ENCODE measurements at regions not wholly inside any gene's neighbourhood (a gene's known extent, or its start where the extent isn't known, plus 50 kb on each side); places are given as distances from the start of the nearest gene placed in this dataset.

DNA sequence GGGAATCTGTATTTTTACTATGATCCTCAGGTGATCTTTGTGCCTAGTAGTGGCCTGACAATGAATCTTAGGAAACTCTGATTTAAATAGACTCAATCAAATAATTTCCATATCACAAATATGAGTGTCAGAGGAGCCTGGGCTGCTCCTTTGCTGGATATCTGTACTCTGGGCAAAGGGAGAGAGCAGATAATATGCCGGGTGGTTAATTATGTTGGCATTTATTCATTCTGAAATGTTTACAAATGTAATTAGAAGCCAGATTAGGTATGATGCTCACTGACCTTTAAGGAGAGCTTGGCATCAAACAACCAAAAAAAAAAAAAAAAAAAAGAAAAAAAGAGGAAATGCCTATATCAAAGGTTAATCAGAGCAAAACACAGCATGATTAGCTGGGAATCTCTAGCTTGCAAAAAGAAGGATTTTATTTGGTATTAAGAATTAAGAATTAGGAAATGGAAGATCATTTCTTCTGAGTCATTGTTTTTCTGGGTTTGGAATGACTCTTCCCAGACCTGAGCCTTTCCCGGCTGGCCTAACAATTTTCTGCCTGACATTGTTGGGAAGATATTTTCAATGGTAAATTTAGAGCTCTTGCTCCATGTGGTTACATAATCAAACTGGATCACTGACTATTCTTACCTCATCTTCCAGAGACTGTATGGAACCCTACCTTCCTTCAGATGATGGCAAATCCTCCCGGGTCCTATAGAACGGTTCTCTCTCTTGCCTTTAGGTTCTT lies 365.3 kb downstream of the REEP3 start:
- DNase-seq, result no peak
- Histone ChIP-seq H3K27me3 (ENCODE audit: insufficient read depth, low read depth, severe bottlenecking) (no peaks in the 10 kb centered on the region), H3K9me3 (ENCODE audit: severe bottlenecking) (peaks cover 3% of the 10 kb centered on the region), H3K36me3 (no peaks in the 10 kb centered on the region), H3K4me3 (ENCODE audit: low read depth, low read length) (no peak overlapping the region), H3K27ac (no peak overlapping the region)
- TF ChIP-seq, protein P1, sequence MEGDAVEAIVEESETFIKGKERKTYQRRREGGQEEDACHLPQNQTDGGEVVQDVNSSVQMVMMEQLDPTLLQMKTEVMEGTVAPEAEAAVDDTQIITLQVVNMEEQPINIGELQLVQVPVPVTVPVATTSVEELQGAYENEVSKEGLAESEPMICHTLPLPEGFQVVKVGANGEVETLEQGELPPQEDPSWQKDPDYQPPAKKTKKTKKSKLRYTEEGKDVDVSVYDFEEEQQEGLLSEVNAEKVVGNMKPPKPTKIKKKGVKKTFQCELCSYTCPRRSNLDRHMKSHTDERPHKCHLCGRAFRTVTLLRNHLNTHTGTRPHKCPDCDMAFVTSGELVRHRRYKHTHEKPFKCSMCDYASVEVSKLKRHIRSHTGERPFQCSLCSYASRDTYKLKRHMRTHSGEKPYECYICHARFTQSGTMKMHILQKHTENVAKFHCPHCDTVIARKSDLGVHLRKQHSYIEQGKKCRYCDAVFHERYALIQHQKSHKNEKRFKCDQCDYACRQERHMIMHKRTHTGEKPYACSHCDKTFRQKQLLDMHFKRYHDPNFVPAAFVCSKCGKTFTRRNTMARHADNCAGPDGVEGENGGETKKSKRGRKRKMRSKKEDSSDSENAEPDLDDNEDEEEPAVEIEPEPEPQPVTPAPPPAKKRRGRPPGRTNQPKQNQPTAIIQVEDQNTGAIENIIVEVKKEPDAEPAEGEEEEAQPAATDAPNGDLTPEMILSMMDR (IDR thresholded peaks at IDR 0.05; ENCODE audit: low read depth, low read length), result no peak

DNA sequence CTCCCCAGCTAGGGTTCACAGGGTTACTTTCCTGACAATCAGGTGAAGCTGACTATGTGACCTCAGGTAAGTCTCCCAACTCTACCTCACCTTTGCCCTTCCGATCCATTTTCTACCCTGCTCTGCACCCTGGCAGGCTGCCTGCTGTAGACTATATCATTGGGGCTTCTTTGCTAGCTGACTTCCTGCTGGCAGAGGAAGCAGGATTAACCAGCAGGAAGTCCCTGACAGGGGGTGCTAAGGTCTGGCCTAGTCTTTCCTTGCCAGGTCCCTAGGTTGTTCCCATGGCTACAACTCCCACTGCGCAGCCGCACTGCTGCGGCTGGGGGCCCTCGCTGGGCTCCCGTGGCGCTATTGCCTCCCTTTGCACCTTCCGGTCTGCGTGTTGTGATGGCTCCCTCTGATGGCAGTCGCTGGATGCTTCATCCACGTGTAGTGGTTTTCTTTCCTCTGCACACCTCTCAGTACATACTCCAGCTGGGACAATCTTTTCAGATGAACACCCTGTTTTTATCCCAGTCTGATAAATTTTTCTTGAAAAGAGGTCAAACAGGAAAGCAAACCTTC lies 365.9 kb downstream of the REEP3 start:
- Histone ChIP-seq H3K4me3 (ENCODE audit: low read depth, low read length) (no peak overlapping the region), H3K27me3 (ENCODE audit: insufficient read depth, low read depth, severe bottlenecking) (no peaks in the 10 kb centered on the region), H3K36me3 (no peaks in the 10 kb centered on the region), H3K9me3 (ENCODE audit: severe bottlenecking) (peaks cover 3% of the 10 kb centered on the region), H3K27ac (no peak overlapping the region)
- TF ChIP-seq, protein P1 (IDR thresholded peaks at IDR 0.05; ENCODE audit: low read depth, low read length), result 0 out of 2 replicates have a peak, but pooled peaks have one; percentile 7
- no peak for DNase-seq

DNA sequence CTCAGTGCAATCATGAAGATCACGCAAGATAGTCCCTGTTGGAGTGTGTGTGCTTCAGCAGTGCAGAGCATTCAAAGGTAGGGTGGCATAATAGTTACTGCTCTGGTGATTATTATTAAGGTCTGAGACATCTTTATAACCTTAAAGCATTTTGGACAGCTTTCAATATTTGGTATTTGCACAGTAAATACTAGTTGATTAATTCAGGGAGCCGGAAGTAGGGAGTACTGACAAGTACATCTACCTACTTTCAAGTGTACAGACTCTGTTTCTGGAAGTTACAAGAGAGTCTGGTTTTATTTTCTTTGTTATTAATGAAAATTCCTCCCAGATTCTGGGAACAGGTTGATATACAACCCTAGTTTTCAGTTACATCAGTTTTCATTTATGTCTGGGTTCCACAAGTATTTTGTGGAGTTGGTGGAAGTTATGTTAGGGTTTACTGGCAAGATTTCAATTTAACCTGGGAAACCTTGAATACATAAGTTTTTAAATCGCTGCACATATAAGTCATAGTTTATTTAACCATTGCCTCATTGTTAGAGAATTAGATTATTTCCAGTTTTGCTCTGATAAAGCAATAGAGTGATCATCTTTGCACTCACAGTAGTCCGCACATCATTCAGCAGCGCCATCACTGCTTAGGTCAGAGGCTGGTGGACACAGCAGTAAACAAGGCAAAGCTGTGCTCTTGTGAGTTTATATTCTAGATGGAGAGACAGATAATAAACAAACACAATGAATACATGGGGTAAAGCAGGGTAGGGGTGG lies 366.6 kb downstream of the REEP3 start:
- Histone ChIP-seq H3K27ac (no peak overlapping the region), H3K4me3 (ENCODE audit: low read depth, low read length) (no peak overlapping the region), H3K9me3 (ENCODE audit: severe bottlenecking) (peaks cover 3% of the 10 kb centered on the region), H3K36me3 (no peaks in the 10 kb centered on the region), H3K27me3 (ENCODE audit: insufficient read depth, low read depth, severe bottlenecking) (no peaks in the 10 kb centered on the region)
- DNase-seq, result no peak
- TF ChIP-seq, protein P1 (IDR thresholded peaks at IDR 0.05; ENCODE audit: low read depth, low read length), result no peak

DNA sequence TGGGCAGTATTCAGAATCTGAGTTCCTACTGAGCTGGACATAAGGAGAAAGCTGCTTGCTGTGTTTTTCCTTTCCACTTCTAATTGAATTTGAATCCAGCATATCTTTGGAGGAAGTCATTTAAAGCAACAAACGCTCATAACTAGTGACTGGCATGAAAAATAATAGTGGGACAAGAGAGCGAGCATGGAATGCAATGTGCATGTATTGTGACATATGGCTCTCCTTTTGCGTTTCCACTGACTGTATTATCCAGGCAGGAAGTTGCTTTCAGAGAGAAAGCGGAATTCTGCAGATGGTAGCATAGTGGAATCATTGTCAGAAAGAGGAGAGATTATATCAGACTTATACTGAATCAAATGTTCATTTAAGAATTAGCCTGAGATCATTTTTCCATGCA lies 368.6 kb downstream of the REEP3 start:
- no peak for DNase-seq
- Histone ChIP-seq H3K9me3 (ENCODE audit: severe bottlenecking) (peaks cover 3% of the 10 kb centered on the region), H3K36me3 (no peaks in the 10 kb centered on the region), H3K27ac (no peak overlapping the region), H3K27me3 (ENCODE audit: insufficient read depth, low read depth, severe bottlenecking) (no peaks in the 10 kb centered on the region), H3K4me3 (ENCODE audit: low read depth, low read length) (no peak overlapping the region)
- TF ChIP-seq, protein P1 (IDR thresholded peaks at IDR 0.05; ENCODE audit: low read depth, low read length), result no peak

DNA sequence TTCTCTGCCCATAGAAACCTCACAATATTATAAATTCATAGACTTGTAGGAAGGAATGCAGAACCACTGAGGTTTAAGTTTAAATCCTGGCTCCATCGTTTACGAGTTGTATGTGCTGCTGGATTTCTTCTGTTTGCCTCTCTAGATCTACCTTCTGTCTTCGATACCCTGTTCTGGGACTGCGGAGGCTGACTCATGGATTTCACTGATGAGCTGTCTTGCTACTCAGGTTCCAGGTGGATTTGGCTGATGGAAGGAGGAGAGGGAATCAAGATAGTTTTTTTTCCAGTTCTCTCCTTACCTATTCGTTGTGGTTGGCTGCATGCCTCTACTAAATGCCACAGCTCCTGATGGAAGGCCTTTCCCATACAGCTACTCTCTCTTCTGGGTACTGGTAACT lies 375.8 kb downstream of the REEP3 start:
- Histone ChIP-seq H3K27ac (no peak overlapping the region), H3K36me3 (no peaks in the 10 kb centered on the region), H3K9me3 (ENCODE audit: severe bottlenecking) (no peaks in the 10 kb centered on the region), H3K27me3 (ENCODE audit: insufficient read depth, low read depth, severe bottlenecking) (no peaks in the 10 kb centered on the region), H3K4me3 (ENCODE audit: low read depth, low read length) (no peak overlapping the region)
- DNase-seq, result no peak
- TF ChIP-seq, protein P1 (IDR thresholded peaks at IDR 0.05; ENCODE audit: low read depth, low read length), result no peak
